ENCODE measurements at regions not wholly inside any gene's neighbourhood (a gene's known extent, or its start where the extent isn't known, plus 50 kb on each side); places are given as distances from the start of the nearest gene placed in this dataset.

DNA sequence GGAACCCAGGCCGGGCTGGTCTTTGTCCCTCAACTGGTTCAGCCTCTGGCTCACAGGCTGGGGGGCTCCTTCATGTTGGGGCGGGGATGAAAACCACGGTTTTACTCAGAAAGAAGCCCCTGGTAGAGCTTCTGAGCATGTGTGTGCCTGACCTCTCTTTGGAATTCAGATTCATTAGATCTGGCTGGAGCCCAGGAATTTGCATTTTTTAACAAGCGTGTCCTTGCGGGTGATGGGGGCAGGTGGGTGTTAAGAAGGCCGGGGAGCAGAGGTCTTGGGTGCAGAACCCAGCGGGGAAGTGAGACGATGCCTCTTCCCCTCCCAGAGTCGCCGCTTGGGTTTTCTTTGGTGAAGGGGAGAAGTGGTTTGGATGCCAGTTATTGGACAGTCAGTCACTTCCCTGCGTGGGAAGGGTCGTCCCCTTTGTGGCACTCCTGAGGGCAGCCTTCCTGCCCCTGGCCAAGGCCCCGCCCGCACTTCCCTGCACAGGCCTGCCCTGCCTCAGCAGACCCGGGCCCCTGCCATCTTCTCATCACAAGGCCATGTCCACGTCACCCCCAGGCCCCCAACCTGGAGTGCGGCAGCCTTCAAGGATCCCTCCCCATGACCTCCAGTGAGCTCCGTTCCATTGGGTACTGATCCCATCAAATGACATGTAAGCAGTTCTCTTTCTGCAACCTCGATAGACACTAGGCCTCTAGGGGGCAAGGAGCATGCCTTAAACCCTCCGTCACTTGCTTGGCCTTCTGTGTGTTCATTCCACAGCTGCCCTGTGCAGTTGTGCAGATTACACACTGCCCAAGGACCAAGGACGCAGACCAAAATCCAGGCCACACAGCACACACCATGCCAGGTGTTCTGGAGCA lies 177.7 kb upstream of the CIBAR2 start:
- H2AFZ ChIP-seq, result no peak overlapping the region
- peaks cover 9% of the 10 kb centered on the region for H3K79me2 ChIP-seq
- H3K4me1 ChIP-seq (ENCODE audit: insufficient read depth), result peaks cover 33% of the 10 kb centered on the region
- H3K9me3 ChIP-seq (ENCODE audit: low read depth), result no peaks in the 10 kb centered on the region
- no peak for DNase-seq (ENCODE audit: low spot score)
- H3K27ac ChIP-seq, result no peak overlapping the region
- H3K9me2 ChIP-seq (replicated peaks; ENCODE audit: insufficient read depth), result no peaks in the 10 kb centered on the region
- H4K20me1 ChIP-seq (ENCODE audit: insufficient read depth, poor library complexity, severe bottlenecking), result no peaks in the 10 kb centered on the region
- TF ChIP-seq, protein P1, sequence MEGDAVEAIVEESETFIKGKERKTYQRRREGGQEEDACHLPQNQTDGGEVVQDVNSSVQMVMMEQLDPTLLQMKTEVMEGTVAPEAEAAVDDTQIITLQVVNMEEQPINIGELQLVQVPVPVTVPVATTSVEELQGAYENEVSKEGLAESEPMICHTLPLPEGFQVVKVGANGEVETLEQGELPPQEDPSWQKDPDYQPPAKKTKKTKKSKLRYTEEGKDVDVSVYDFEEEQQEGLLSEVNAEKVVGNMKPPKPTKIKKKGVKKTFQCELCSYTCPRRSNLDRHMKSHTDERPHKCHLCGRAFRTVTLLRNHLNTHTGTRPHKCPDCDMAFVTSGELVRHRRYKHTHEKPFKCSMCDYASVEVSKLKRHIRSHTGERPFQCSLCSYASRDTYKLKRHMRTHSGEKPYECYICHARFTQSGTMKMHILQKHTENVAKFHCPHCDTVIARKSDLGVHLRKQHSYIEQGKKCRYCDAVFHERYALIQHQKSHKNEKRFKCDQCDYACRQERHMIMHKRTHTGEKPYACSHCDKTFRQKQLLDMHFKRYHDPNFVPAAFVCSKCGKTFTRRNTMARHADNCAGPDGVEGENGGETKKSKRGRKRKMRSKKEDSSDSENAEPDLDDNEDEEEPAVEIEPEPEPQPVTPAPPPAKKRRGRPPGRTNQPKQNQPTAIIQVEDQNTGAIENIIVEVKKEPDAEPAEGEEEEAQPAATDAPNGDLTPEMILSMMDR (IDR thresholded peaks at IDR 0.05; ENCODE audit: poor library complexity), result no peak
- TF ChIP-seq EZH2 (IDR thresholded peaks at IDR 0.05; ENCODE audit: borderline replicate concordance) (no peak), EZH2phosphoT487 (IDR thresholded peaks at IDR 0.05; ENCODE audit: low read depth, severe bottlenecking, unreplicated experiment) (no peak)
- H3K27me3 ChIP-seq, result no peaks in the 10 kb centered on the region
- WGBS (ENCODE audit: low lambda C conversion rate, missing lambda C conversion rate), result 89% methylated on average over 21 of the region's 21 CpGs
- H3K36me3 ChIP-seq (replicated peaks; ENCODE audit: insufficient read depth, low read depth), result no peaks in the 10 kb centered on the region
- H3K4me2 ChIP-seq, result no peak overlapping the region
- no peak overlapping the region for H3K4me3 ChIP-seq

- TF ChIP-seq, protein P1 (IDR thresholded peaks at IDR 0.05; ENCODE audit: poor library complexity), result no peak
- TF ChIP-seq EZH2phosphoT487 (IDR thresholded peaks at IDR 0.05; ENCODE audit: low read depth, severe bottlenecking, unreplicated experiment) (no peak), EZH2 (IDR thresholded peaks at IDR 0.05; ENCODE audit: borderline replicate concordance) (no peak)
- WGBS (ENCODE audit: low lambda C conversion rate, missing lambda C conversion rate), result 76% methylated on average over 12 of the region's 12 CpGs
- H3K36me3 ChIP-seq (replicated peaks; ENCODE audit: insufficient read depth, low read depth), result no peaks in the 10 kb centered on the region
- no peaks in the 10 kb centered on the region for H3K9me2 ChIP-seq (replicated peaks; ENCODE audit: insufficient read depth)
- peak overlapping the region; percentile 31 for H3K27ac ChIP-seq
- no peaks in the 10 kb centered on the region for H3K27me3 ChIP-seq
- H3K79me2 ChIP-seq, result peaks cover 9% of the 10 kb centered on the region
- H3K9me3 ChIP-seq (ENCODE audit: low read depth), result no peaks in the 10 kb centered on the region
- H3K4me2 ChIP-seq, result no peak overlapping the region
- no peak for DNase-seq (ENCODE audit: low spot score)
- no peak overlapping the region for H2AFZ ChIP-seq
- no peak overlapping the region for H3K4me3 ChIP-seq
- H4K20me1 ChIP-seq (ENCODE audit: insufficient read depth, poor library complexity, severe bottlenecking), result no peaks in the 10 kb centered on the region
- peaks cover 33% of the 10 kb centered on the region for H3K4me1 ChIP-seq (ENCODE audit: insufficient read depth)
These were observed 178.5 kb upstream of the CIBAR2 start for GRCh38 chr16:85290626-85291301.

DNA sequence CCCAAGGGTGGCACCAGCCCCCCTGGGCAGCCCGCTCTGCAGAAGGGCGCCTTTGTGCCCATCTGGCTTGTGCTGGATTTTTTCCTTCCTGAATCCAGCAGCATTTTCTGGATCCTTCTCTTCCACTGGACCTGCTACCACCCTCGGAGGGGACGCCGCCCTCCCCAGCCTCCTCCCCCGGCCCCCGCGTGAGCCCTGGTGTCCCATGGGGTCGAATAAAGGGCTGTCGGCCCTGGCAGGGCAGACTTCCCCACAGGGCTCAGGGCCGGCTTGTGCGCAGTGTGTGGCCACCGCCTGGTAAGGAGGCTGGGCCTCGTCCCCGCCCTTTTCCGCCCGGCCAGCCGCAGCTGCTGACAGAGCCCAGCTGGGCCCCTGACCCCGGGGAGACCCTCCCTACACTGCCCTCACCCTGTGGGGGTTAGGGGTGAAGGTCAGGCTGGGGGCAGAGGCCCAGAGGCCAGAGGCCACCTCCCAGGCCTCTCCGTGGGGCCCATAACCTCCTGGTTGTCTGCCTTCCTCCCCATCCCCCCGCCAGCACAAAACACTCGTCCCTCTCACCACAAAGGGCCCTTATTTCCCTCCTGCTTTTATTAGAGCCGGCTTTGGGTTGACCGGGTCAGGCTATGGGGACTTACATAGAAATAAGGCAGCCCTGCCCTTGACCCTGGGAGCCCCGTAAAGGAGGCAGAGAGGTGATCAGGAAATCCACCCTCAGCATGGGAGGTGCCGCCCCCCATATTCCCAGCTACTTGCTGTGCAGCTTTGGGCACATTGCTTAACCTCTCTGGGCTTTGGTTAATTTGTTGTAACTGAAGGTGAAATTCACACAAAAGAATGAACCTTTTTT lies 179.3 kb upstream of the CIBAR2 start:
- Histone ChIP-seq H4K20me1 (ENCODE audit: insufficient read depth, poor library complexity, severe bottlenecking) (no peaks in the 10 kb centered on the region), H3K4me1 (ENCODE audit: insufficient read depth) (peaks cover 27% of the 10 kb centered on the region), H3K36me3 (replicated peaks; ENCODE audit: insufficient read depth, low read depth) (no peaks in the 10 kb centered on the region), H3K27me3 (no peaks in the 10 kb centered on the region), H3K27ac (peak overlapping the region; percentile 31), H2AFZ (no peak overlapping the region), H3K79me2 (peaks cover 9% of the 10 kb centered on the region), H3K9me3 (ENCODE audit: low read depth) (no peaks in the 10 kb centered on the region), H3K4me3 (no peak overlapping the region), H3K4me2 (peak overlapping the region; percentile 44), H3K9me2 (replicated peaks; ENCODE audit: insufficient read depth) (no peaks in the 10 kb centered on the region)
- 42% methylated on average over 26 of the region's 26 CpGs for WGBS (ENCODE audit: low lambda C conversion rate, missing lambda C conversion rate)
- TF ChIP-seq, protein P1 (IDR thresholded peaks at IDR 0.05; ENCODE audit: poor library complexity), result no peak
- TF ChIP-seq EZH2 (IDR thresholded peaks at IDR 0.05; ENCODE audit: borderline replicate concordance) (no peak), EZH2phosphoT487 (IDR thresholded peaks at IDR 0.05; ENCODE audit: low read depth, severe bottlenecking, unreplicated experiment) (no peak)
- no peak for DNase-seq (ENCODE audit: low spot score)

All from hepatocyte (in vitro differentiated cells).